ENCODE measurements at regions not wholly inside any gene's neighbourhood (a gene's known extent, or its start where the extent isn't known, plus 50 kb on each side); places are given as distances from the start of the nearest gene placed in this dataset.
"Not testable (repeated sequence)": the region's sequence is repeated elsewhere in the genome, so short reads cannot be mapped to it uniquely, and the experiment has no call there.

DNA sequence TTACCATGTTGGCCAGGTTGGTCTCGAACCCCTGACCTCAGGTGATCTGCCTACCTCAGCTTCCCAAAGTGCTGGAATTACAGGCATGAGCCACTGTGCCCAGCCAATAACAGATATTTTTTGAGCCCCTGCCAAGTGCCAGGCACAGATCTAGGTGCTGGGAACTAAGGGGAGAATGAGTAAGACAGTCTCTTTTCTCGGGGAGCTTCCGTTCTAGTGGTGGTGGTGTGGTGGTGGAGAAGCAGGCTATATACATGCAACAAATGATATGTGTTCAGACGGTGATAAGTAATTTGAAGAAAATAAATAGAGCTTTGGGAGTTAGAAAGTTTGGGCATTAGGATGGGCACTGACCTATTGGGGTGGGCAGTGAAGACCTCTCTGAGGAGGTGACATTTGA is 76.7 kb upstream of the VKORC1L1 start:
- Histone ChIP-seq H3K18ac (ENCODE audit: low read length) (no peak overlapping the region), H3K79me2 (ENCODE audit: control insufficient read depth, insufficient read depth, low read length) (no peaks in the 10 kb centered on the region), H2BK5ac (ENCODE audit: low read length) (no peak overlapping the region), H3K56ac (ENCODE audit: low read length) (no peak overlapping the region), H2AK5ac (ENCODE audit: low read length) (no peak overlapping the region), H3K27me3 (ENCODE audit: insufficient read depth, low read length, poor library complexity) (no peaks in the 10 kb centered on the region), H3K4me1 (ENCODE audit: control insufficient read depth, low read depth, low read length) (no peaks in the 10 kb centered on the region), H4K8ac (ENCODE audit: low read depth, low read length) (no peak overlapping the region), H3K4me2 (ENCODE audit: low read length) (no peak overlapping the region), H3K79me1 (ENCODE audit: low read length) (no peaks in the 10 kb centered on the region), H2BK15ac (replicated peaks; ENCODE audit: low read depth) (no peak overlapping the region), H2BK120ac (ENCODE audit: low read depth, low read length) (no peak overlapping the region), H3K23ac (ENCODE audit: low read length) (no peak overlapping the region), H3K4ac (ENCODE audit: low read depth, low read length) (no peak overlapping the region), H3K4me3 (ENCODE audit: low read length) (no peak overlapping the region), H4K5ac (ENCODE audit: low read length) (no peak overlapping the region), H3K36me3 (ENCODE audit: control insufficient read depth, insufficient read depth, low read length) (no peaks in the 10 kb centered on the region), H3K9ac (ENCODE audit: low read length) (no peak overlapping the region), H3K27ac (ENCODE audit: low read depth, low read length) (no peak overlapping the region)
- no peak for DNase-seq
- WGBS (ENCODE audit: extremely low coverage, insufficient coverage, low lambda C conversion rate): no CpG with 5 or more reads among the region's 4 CpGs

DNA sequence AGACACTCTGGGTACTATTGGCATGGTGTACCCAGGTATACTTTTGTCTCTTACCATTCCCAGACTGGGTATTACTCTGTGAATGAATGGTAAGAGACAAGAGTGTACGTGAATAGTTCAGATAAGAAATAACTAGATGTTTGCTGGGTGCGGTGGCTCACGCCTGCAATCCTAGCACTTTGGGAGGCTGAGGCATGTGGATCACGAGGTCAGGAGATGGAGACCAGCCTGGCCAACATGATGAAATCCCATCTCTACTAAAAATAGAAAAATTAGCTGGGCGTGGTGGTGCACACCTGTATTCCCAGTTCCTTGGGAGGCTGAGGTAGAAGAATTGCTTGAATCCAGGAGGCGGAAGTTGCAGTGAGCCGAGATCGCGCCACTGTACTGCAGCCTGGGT is 75.8 kb upstream of the VKORC1L1 start:
- not testable (repeated sequence) for H2BK5ac ChIP-seq (ENCODE audit: low read length); H3K23ac ChIP-seq (ENCODE audit: low read length); H3K4me2 ChIP-seq (ENCODE audit: low read length); H3K18ac ChIP-seq (ENCODE audit: low read length); H3K36me3 ChIP-seq (ENCODE audit: control insufficient read depth, insufficient read depth, low read length); H3K56ac ChIP-seq (ENCODE audit: low read length); H3K4me1 ChIP-seq (ENCODE audit: control insufficient read depth, low read depth, low read length); H3K79me1 ChIP-seq (ENCODE audit: low read length); H4K5ac ChIP-seq (ENCODE audit: low read length); H2AK5ac ChIP-seq (ENCODE audit: low read length); H4K8ac ChIP-seq (ENCODE audit: low read depth, low read length); H2BK15ac ChIP-seq (replicated peaks; ENCODE audit: low read depth); H3K27me3 ChIP-seq (ENCODE audit: insufficient read depth, low read length, poor library complexity); H3K27ac ChIP-seq (ENCODE audit: low read depth, low read length); H3K4ac ChIP-seq (ENCODE audit: low read depth, low read length); H3K4me3 ChIP-seq (ENCODE audit: low read length); H3K9ac ChIP-seq (ENCODE audit: low read length); DNase-seq; H2BK120ac ChIP-seq (ENCODE audit: low read depth, low read length); H3K79me2 ChIP-seq (ENCODE audit: control insufficient read depth, insufficient read depth, low read length)
- WGBS (ENCODE audit: extremely low coverage, insufficient coverage, low lambda C conversion rate): no CpG with 5 or more reads among the region's 9 CpGs

DNA sequence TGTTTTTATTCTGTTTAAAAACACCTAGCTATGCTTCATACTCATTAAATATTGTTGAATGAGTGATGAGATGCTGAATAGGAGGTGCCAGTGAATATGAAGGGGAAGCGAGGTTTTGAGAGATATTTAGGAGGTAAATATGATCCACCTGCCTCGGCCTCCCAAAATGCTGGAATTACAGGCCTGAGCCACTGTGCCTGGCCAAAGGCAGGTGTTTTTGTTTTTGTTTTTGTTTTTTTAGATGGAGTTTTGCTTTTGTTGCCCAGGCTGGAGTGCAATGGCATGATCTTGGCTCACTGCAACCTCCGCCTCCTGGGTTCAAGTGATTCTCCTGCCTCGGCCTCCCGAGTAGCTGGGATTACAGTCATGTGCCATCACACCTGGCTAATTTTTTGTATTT is 75.3 kb upstream of the VKORC1L1 start:
- H3K36me3 ChIP-seq (ENCODE audit: control insufficient read depth, insufficient read depth, low read length); H3K4me3 ChIP-seq (ENCODE audit: low read length); H3K79me2 ChIP-seq (ENCODE audit: control insufficient read depth, insufficient read depth, low read length); H3K23ac ChIP-seq (ENCODE audit: low read length); H2BK15ac ChIP-seq (replicated peaks; ENCODE audit: low read depth); H3K56ac ChIP-seq (ENCODE audit: low read length); H2BK5ac ChIP-seq (ENCODE audit: low read length); H3K9ac ChIP-seq (ENCODE audit: low read length); DNase-seq; H3K4ac ChIP-seq (ENCODE audit: low read depth, low read length); H4K8ac ChIP-seq (ENCODE audit: low read depth, low read length); H3K79me1 ChIP-seq (ENCODE audit: low read length); H3K4me1 ChIP-seq (ENCODE audit: control insufficient read depth, low read depth, low read length); H3K4me2 ChIP-seq (ENCODE audit: low read length); H3K27ac ChIP-seq (ENCODE audit: low read depth, low read length); H2BK120ac ChIP-seq (ENCODE audit: low read depth, low read length); H3K27me3 ChIP-seq (ENCODE audit: insufficient read depth, low read length, poor library complexity); H3K18ac ChIP-seq (ENCODE audit: low read length); H4K5ac ChIP-seq (ENCODE audit: low read length); H2AK5ac ChIP-seq (ENCODE audit: low read length): not testable (repeated sequence)
- WGBS (ENCODE audit: extremely low coverage, insufficient coverage, low lambda C conversion rate): 100% methylated on average over 1 of the region's 5 CpGs

DNA sequence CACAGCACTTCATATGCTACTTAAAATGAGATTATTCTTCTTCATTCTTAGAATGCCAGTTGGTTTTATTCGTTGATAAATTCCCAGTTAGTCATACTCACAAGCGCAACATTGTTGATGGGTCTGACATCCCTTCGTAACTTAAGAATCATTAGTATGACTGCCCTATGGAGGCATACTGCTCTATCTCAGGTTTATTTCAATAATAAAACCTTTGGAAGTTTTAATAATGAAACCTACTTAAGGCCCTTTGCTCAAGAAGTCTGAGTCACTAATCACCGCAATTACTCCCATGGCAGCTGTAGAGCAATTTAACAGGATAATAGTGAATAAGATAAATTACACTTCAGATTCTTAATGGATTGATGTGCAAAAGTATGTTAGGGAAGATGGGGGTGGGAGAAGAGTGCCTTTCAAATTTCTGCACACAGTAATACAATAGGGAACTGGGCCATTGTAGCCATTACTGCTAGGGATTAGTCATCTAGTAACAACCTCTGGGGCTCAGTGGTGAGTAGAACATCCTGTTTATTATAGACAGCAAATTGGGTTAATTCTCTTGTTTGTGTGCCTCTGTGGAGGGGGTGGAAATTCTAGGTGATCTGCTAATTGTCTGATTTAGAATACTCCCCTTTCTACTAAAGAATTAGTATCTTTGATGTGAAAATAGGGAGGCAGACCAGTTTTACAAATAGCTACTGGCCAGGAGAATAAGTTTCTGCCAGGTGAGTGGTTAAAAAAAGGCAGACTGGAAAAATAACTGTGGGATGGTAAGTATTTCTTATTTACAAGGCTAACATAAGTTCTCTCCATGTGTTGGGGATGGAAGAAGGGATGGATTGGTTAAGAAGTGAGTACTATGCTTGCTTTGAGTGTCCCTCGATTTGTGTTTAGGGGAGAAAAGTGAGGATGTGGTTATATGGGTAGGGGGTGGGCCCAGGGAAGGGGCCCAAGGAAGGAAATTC is 74.5 kb upstream of the VKORC1L1 start:
- Histone ChIP-seq H3K4me1 (ENCODE audit: control insufficient read depth, low read depth, low read length) (no peaks in the 10 kb centered on the region), H3K23ac (ENCODE audit: low read length) (no peak overlapping the region), H2BK5ac (ENCODE audit: low read length) (no peak overlapping the region), H2BK120ac (ENCODE audit: low read depth, low read length) (no peak overlapping the region), H3K79me1 (ENCODE audit: low read length) (no peaks in the 10 kb centered on the region), H3K36me3 (ENCODE audit: control insufficient read depth, insufficient read depth, low read length) (no peaks in the 10 kb centered on the region), H3K9ac (ENCODE audit: low read length) (no peak overlapping the region), H3K79me2 (ENCODE audit: control insufficient read depth, insufficient read depth, low read length) (no peaks in the 10 kb centered on the region), H3K18ac (ENCODE audit: low read length) (no peak overlapping the region), H4K5ac (ENCODE audit: low read length) (no peak overlapping the region), H3K27me3 (ENCODE audit: insufficient read depth, low read length, poor library complexity) (no peaks in the 10 kb centered on the region), H2AK5ac (ENCODE audit: low read length) (no peak overlapping the region), H3K4ac (ENCODE audit: low read depth, low read length) (no peak overlapping the region), H3K27ac (ENCODE audit: low read depth, low read length) (no peak overlapping the region), H3K4me3 (ENCODE audit: low read length) (no peak overlapping the region), H3K4me2 (ENCODE audit: low read length) (no peak overlapping the region), H4K8ac (ENCODE audit: low read depth, low read length) (no peak overlapping the region), H3K56ac (ENCODE audit: low read length) (no peak overlapping the region), H2BK15ac (replicated peaks; ENCODE audit: low read depth) (no peak overlapping the region)
- peak; percentile 11 for DNase-seq
- WGBS (ENCODE audit: extremely low coverage, insufficient coverage, low lambda C conversion rate): no CpG with 5 or more reads among the region's 5 CpGs

DNA sequence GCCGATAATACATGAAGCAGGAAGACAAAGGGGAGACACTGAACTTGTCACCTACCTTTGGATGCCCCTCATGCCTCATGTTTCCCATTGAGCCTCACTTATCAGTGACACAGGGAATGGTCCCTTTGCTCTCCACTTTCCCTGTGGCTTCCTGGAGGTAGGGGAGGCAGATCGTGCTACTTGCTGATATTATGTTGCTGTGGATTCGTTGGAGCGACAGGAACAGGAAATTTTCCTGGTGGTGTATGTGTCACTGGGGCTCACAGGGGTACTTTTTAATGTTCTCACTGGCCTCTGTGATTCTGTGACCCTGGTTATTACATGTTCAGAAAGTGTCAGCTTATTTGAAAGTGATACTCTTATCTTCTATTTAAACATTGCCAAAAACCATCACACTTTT is 72.7 kb upstream of the VKORC1L1 start:
- H3K79me1 ChIP-seq (ENCODE audit: low read length); H3K4me3 ChIP-seq (ENCODE audit: low read length); DNase-seq; H3K23ac ChIP-seq (ENCODE audit: low read length); H3K79me2 ChIP-seq (ENCODE audit: control insufficient read depth, insufficient read depth, low read length); H3K36me3 ChIP-seq (ENCODE audit: control insufficient read depth, insufficient read depth, low read length); H3K9ac ChIP-seq (ENCODE audit: low read length); H2AK5ac ChIP-seq (ENCODE audit: low read length); H2BK120ac ChIP-seq (ENCODE audit: low read depth, low read length); H3K18ac ChIP-seq (ENCODE audit: low read length); H3K4ac ChIP-seq (ENCODE audit: low read depth, low read length); H2BK5ac ChIP-seq (ENCODE audit: low read length); H2BK15ac ChIP-seq (replicated peaks; ENCODE audit: low read depth); H3K4me1 ChIP-seq (ENCODE audit: control insufficient read depth, low read depth, low read length); H3K27me3 ChIP-seq (ENCODE audit: insufficient read depth, low read length, poor library complexity); H3K4me2 ChIP-seq (ENCODE audit: low read length); H3K56ac ChIP-seq (ENCODE audit: low read length); H4K5ac ChIP-seq (ENCODE audit: low read length); H3K27ac ChIP-seq (ENCODE audit: low read depth, low read length); H4K8ac ChIP-seq (ENCODE audit: low read depth, low read length): not testable (repeated sequence)
- no CpG with 5 or more reads among the region's 4 CpGs for WGBS (ENCODE audit: extremely low coverage, insufficient coverage, low lambda C conversion rate)

All from mesendoderm (in vitro differentiated cells).